Hematopoietic multipotent progenitor cell treated with erythropoietin and hydrocortisone succinate and interleukin-3 and kit ligand, for 6 days (in vitro differentiated cells): ENCODE measurements at regions not wholly inside any gene's neighbourhood (a gene's known extent, or its start where the extent isn't known, plus 50 kb on each side); places are given as distances from the start of the nearest gene placed in this dataset.
A peak's percentile ranks its signal among the peaks of the same experiment; 100 is the strongest.

ENCODE experiments used
- DNase-seq: peaks from one replicate; pipeline ENCODE4 v3.0.0-alpha.2; 2015

GRCh38 chr4:35754047-35754446 lies 490.3 kb downstream of the ARAP2 start:
- no peak for DNase-seq

GRCh38 chr4:35757836-35758235 lies 486.5 kb downstream of the ARAP2 start:
- no peak for DNase-seq

GRCh38 chr4:35760807-35761206 lies 483.5 kb downstream of the ARAP2 start:
- peak; percentile 94 for DNase-seq

GRCh38 chr4:35771571-35771970 lies 472.7 kb downstream of the ARAP2 start:
- no peak for DNase-seq

DNA sequence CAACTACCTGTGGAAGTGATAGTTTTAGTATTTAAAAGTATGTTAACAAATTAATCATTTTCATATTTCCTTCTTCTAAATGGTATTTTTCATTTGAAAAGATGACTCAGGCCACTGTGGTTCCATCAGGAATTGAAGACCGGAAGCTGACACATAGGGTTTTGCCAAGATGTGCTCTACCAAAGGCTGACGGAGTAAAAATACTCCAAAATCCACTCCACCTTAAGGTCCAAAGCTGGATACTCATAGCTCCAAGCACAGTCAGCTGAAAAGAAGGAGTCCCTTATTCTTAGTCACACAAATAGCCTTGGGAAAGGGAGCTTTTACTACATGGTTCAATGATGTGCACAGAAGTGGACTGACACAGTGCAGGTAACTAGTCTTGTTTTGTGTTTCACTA lies 472.0 kb downstream of the ARAP2 start:
- no peak for DNase-seq

GRCh38 chr4:35789899-35790574 lies 454.3 kb downstream of the ARAP2 start:
- DNase-seq: no peak

GRCh38 chr4:35793045-35793722 lies 451.1 kb downstream of the ARAP2 start:
- DNase-seq: peak; percentile 1

GRCh38 chr4:35793766-35794165 lies 450.5 kb downstream of the ARAP2 start:
- DNase-seq: no peak

GRCh38 chr4:35800669-35801068 lies 443.6 kb downstream of the ARAP2 start:
- DNase-seq: no peak

GRCh38 chr4:35802644-35803043 lies 441.7 kb downstream of the ARAP2 start:
- DNase-seq: no peak

GRCh38 chr4:35818520-35818919 lies 425.8 kb downstream of the ARAP2 start:
- DNase-seq: peak; percentile 74

DNA sequence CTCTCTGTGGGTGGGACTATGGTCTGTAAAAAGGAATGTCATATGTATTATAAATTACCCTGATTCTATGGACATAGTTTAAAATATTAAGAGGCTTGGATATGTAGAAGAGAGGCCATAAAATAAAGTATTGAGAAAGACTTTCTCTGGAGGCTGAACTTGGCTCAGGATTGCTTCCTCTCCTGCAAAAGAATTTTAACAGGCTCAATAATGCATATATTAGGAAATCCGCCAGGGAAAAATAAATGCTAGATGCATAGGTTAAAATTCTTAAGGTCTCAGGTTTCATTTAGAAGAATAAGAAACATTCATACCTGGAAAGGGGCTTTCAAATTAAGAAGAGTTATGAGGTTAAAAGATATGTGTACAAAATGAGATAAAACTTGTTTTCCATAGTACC lies 424.3 kb downstream of the ARAP2 start:
- no peak for DNase-seq

DNA sequence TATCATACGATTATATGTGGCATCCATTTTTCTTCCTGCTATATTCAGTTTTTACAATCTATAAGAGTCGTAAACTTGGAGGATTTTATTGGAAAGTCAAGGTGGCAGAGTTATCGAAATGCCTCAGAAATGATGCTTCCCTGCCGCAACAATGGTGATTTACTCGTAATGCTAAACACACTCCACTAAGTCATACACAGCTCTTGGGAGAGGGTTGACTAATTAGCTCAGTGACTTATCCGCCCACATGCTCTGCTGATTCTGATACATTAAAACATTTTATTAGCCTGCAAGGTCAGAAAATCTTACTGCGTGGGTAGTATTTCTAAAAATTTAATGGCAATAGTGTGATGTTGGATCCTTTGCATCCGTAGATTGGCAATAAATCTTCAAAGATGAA lies 420.1 kb downstream of the ARAP2 start:
- DNase-seq: no peak

DNA sequence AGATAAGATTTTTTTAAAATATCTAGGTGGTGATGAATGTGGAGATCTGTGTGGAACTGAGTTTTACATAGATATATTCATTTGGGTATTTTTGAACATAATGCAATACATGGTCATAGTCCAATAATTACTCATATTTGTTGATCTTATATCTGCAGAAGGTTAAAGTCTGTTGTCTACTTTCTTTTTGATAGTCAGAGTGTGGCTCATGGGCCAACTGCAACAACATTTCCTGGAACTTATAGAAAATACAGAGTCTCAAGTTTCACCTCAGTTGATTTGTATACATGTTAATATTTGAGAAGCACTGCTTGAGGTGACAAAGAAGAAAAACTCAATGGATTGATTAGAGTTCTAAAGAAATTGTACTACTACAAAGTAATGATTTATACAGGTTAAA lies 408.4 kb downstream of the ARAP2 start:
- no peak for DNase-seq

GRCh38 chr4:35836596-35836995 lies 407.7 kb downstream of the ARAP2 start:
- no peak for DNase-seq

DNA sequence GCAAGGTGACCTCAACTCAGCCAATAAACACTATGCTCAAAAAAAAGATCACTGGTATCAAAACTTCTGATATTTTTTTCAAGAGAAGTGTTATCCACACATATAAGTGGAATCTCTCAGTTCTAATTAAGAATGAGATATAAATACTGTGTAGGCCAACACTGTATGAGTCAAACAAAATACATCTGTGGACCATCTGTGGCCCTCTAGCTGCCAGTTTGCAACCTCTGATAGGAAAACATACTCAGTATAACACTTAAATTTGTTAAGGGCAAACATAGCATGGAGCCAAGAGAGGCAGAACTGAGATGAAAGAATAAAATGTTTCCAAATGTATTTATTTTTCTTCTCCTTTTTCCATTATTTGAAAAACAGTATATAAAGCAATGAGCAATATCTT lies 377.3 kb downstream of the ARAP2 start:
- no peak for DNase-seq

GRCh38 chr4:35872273-35872672 lies 372.0 kb downstream of the ARAP2 start:
- no peak for DNase-seq

- DNase-seq: no peak
Observed at GRCh38 chr4:35879479-35879878, 364.8 kb downstream of the ARAP2 start.

GRCh38 chr4:35883108-35883507 lies 361.2 kb downstream of the ARAP2 start:
- DNase-seq: no peak

DNA sequence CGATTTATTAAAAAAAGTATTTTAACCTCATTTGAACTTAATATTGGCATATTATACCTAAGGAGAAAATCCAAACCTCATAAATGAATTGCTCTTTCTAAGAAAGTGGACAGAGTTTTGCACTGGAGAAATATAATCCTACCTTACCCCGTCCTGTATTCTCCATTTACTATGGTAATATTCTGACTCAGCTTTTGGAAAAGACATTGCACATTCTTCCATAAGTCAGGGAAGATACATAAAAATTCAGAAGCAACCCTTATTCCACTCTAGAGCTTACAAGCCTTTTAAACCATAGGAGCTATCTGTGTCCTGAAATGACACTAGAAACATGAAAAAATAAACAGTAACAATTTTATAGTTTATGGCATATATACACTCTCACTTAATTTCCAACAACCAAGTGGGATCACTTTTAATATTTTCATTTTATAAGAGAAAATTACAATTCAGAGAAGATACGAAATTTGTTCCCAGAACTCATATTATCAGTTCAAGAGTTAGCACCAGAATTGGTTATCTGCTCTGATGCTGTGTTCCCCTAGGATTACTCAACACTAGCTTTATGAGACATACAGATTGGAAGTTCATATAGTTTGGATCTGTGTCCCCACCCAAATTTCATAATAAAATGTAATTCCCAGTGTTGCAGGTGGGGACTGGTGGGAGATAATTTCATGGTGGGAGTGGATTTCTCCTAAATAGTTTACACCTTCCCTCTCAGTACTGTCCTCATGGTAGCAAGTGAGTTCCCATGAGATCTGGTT lies 359.4 kb downstream of the ARAP2 start:
- no peak for DNase-seq

- no peak for DNase-seq
Observed at GRCh38 chr4:35897808-35898207, 346.5 kb downstream of the ARAP2 start.

DNA sequence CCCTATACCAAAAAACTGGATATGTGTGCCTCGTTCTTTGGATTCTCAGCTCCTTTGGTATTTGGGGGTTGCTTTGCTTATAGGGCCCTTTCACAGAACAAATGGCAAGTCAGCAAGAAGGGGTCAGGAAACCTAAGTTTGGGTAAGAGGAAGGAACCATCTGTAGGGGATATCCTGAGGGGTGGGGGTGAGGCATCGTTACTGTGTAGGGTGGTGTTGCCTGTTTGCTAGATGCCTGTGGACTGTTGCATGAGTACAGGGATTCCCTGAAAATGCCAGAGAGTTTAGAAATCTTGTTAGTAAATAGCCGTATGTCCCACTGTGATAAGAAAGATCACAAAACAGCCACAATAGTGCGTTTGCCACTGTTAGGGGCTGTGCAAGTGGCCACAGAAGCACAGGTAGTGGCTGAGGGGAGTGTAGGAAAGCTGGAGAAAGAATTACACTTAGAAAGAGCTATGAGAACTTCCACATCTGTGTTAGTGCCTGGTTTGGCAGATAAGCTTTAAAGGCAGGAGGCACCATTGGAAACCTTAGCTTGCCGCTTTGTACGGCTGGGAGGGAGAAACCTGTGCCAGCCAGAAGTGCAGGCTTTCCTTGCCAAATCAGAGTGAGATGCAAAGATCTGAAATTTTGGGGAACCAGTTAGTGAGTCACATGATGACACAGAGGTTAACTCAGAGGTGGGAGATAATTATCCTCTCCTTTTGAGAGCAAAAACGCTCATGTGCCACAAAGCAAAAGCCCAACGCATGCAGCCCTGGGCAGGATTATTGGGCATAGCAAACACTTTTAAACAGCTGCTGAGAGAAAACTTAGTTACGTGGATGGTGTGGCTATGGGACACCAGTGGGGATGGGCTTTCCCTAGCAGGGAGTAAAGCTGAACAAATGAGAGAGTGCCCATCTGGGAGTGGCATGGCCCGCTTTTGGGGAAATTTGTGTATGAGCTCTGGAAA lies 343.7 kb downstream of the ARAP2 start:
- peak; percentile 7 for DNase-seq

DNA sequence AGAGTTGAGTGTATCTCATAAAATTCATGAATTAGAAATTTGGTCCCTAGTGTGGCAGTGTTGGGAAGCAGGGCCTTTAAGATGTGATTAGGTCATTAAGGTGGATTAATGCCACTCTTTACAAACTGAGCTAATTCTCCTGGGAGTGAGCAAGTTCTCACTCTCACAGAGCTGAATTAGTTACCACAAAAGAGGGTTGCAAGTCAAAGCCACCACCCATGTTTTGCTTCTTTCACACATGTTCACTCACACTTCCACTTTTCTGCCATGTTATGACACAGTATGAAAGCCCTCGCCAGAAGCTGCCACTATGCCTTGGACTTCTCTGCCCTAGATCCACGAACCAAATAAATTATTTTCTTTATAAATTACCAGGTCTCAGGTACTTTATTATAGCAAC lies 332.1 kb downstream of the ARAP2 start:
- no peak for DNase-seq
